H9 (cell line): ENCODE measurements at regions not wholly inside any gene's neighbourhood (a gene's known extent, or its start where the extent isn't known, plus 50 kb on each side); places are given as distances from the start of the nearest gene placed in this dataset.

Source experiments
- DNase-seq: peaks from one replicate; pipeline ENCODE4 v3.0.0-alpha.2; 2017
- H2AFZ ChIP-seq: one replicate; pipeline ENCODE4 v1.6.1; 2013; ENCODE audit warnings: mild to moderate bottlenecking, low read length, control low read depth, moderate library complexity
- H2AK5ac ChIP-seq: 2 replicates; pipeline ENCODE4 v1.6.1; 2013; ENCODE audit warnings: low read length, control low read depth, mixed read lengths; ENCODE audit not compliant: insufficient read length
- H2BK120ac ChIP-seq: one replicate; pipeline ENCODE4 v1.6.1; 2013; ENCODE audit warnings: low read depth, mild to moderate bottlenecking, low read length, control low read depth, inconsistent platforms; ENCODE audit not compliant: poor library complexity, severe bottlenecking
- H2BK12ac ChIP-seq: 2 replicates; pipeline ENCODE4 v1.6.1; 2013; ENCODE audit warnings: low read length, control low read depth, mixed read lengths, low read depth; ENCODE audit not compliant: insufficient read length
- H2BK15ac ChIP-seq: 2 replicates; pipeline ENCODE4 v1.6.1; 2013; ENCODE audit warnings: low read depth, low read length, control low read depth
- H2BK20ac ChIP-seq: one replicate; pipeline ENCODE4 v1.6.1; 2013; ENCODE audit warnings: low read depth, mild to moderate bottlenecking, low read length, control low read depth, inconsistent platforms; ENCODE audit not compliant: poor library complexity, severe bottlenecking
- H2BK5ac ChIP-seq: 2 replicates; pipeline ENCODE4 v1.6.1; 2013; ENCODE audit warnings: low read length, control low read depth, mixed read lengths; ENCODE audit not compliant: insufficient read length
- H3K14ac ChIP-seq: 2 replicates; pipeline ENCODE4 v1.6.1; 2013; ENCODE audit warnings: low read length, control low read depth; ENCODE audit not compliant: insufficient read depth
- H3K18ac ChIP-seq: 2 replicates; pipeline ENCODE4 v1.6.1; 2013; ENCODE audit warnings: low read depth, mild to moderate bottlenecking, mixed read lengths, low read length, control low read depth; ENCODE audit not compliant: insufficient read length
- H3K23ac ChIP-seq: 2 replicates; pipeline ENCODE4 v1.6.1; 2013; ENCODE audit warnings: low read length, control low read depth, mixed read lengths, low read depth; ENCODE audit not compliant: insufficient read length
- H3K23me2 ChIP-seq: 2 replicates; pipeline ENCODE4 v1.6.1; 2013; ENCODE audit warnings: low read depth, mild to moderate bottlenecking, mixed read lengths, low read length, control low read depth; ENCODE audit not compliant: insufficient read length, poor library complexity, severe bottlenecking
- H3K27ac ChIP-seq: 2 replicates; pipeline ENCODE4 v1.5.1; 2013; ENCODE audit warnings: low read length, control low read depth, mixed read lengths, low read depth; ENCODE audit not compliant: insufficient read length
- H3K27me3 ChIP-seq: 2 replicates; pipeline ENCODE4 v1.6.1; 2013; ENCODE audit warnings: low read length, control low read depth, inconsistent platforms; ENCODE audit not compliant: insufficient read depth
- H3K4ac ChIP-seq: 2 replicates; pipeline ENCODE4 v1.6.1; 2013; ENCODE audit warnings: low read depth, mild to moderate bottlenecking, control low read depth, inconsistent platforms, low read length, moderate library complexity
- H3K4me1 ChIP-seq: 2 replicates; pipeline ENCODE4 v1.6.1; 2013; ENCODE audit warnings: low read length, control low read depth, inconsistent platforms; ENCODE audit not compliant: insufficient read depth
- H3K4me2 ChIP-seq: 2 replicates; pipeline ENCODE4 v1.6.1; 2013; ENCODE audit warnings: low read length, control low read depth, mixed read lengths; ENCODE audit not compliant: insufficient read length, insufficient read depth
- H3K56ac ChIP-seq: 2 replicates; pipeline ENCODE4 v1.6.1; 2013; ENCODE audit warnings: low read depth, mild to moderate bottlenecking, mixed read lengths, low read length, control low read depth; ENCODE audit not compliant: insufficient read length
- H3K79me1 ChIP-seq: 2 replicates; pipeline ENCODE4 v1.6.1; 2013; ENCODE audit warnings: low read depth, mild to moderate bottlenecking, moderate library complexity, low read length, control low read depth, inconsistent platforms; ENCODE audit not compliant: insufficient read depth, poor library complexity, severe bottlenecking
- H3K79me2 ChIP-seq: 2 replicates; pipeline ENCODE4 v1.6.1; 2013; ENCODE audit warnings: low read length, control low read depth, inconsistent platforms; ENCODE audit not compliant: insufficient read depth
- H3K9ac ChIP-seq: 2 replicates; pipeline ENCODE4 v1.6.1; 2013; ENCODE audit warnings: low read length, control low read depth, mixed read lengths; ENCODE audit not compliant: insufficient read length; ENCODE audit errors: extremely low read depth
- H3K9me3 ChIP-seq: one replicate; pipeline ENCODE4 v1.6.1; 2013; ENCODE audit warnings: low read depth, low read length, inconsistent platforms; ENCODE audit not compliant: control insufficient read depth
- H3T11ph ChIP-seq: one replicate; pipeline ENCODE4 v1.6.1; 2013; ENCODE audit warnings: mild to moderate bottlenecking, low read length, control low read depth, inconsistent platforms
- H4K20me1 ChIP-seq: one replicate; pipeline ENCODE4 v1.6.1; 2013; ENCODE audit not compliant: control insufficient read depth, insufficient read length, insufficient read depth
- H4K5ac ChIP-seq: 2 replicates; pipeline ENCODE4 v1.6.1; 2013; ENCODE audit warnings: low read depth, mild to moderate bottlenecking, mixed read lengths, low read length, control low read depth; ENCODE audit not compliant: insufficient read length
- H4K8ac ChIP-seq: replicated peaks from 2 replicates; pipeline ENCODE4 v1.6.1; 2013; ENCODE audit warnings: low read length, control low read depth, mixed read lengths, low read depth; ENCODE audit not compliant: insufficient read length
- H4K91ac ChIP-seq: 2 replicates; pipeline ENCODE4 v1.6.1; 2013; ENCODE audit warnings: low read depth, mild to moderate bottlenecking, moderate library complexity, mixed read lengths, low read length, control low read depth; ENCODE audit not compliant: insufficient read length
- H3K27ac Mint-ChIP-seq, 3 experiments: 2 replicates in 2 of 3; 3 replicates in 1 of 3; pipeline ENCODE4 v1.8.0; 2020 to 2021; ENCODE audit warnings: mixed read lengths in 3 of 3, mild to moderate bottlenecking in 1 of 3, moderate library complexity in 1 of 3
- H3K27me3 Mint-ChIP-seq: 2 replicates; pipeline ENCODE4 v1.8.0; 2021; ENCODE audit warnings: low read depth, mild to moderate bottlenecking, moderate library complexity, mixed read lengths
- H3K36me3 Mint-ChIP-seq, 3 experiments: 2 replicates in 2 of 3; 3 replicates in 1 of 3; pipeline ENCODE4 v1.8.0; 2020 to 2021; ENCODE audit warnings: low read depth in 3 of 3, mixed read lengths in 3 of 3; ENCODE audit not compliant: insufficient read depth in 1 of 3
- H3K4me1 Mint-ChIP-seq, 2 experiments: 2 replicates each; pipeline ENCODE4 v1.8.0; 2020; ENCODE audit warnings: mixed read lengths in 2 of 2
- H3K4me3 Mint-ChIP-seq, 2 experiments: 2 replicates in 1 of 2; 3 replicates in 1 of 2; pipeline ENCODE4 v1.8.0; 2020 to 2021; ENCODE audit warnings: mild to moderate bottlenecking in 2 of 2, mixed read lengths in 2 of 2, moderate library complexity in 1 of 2
- H3K9me3 Mint-ChIP-seq, 2 experiments: 2 replicates in 1 of 2; 3 replicates in 1 of 2; pipeline ENCODE4 v1.8.0; 2020; ENCODE audit warnings: mild to moderate bottlenecking in 2 of 2, mixed read lengths in 2 of 2, moderate library complexity in 1 of 2
- WGBS: extraction: QIAGEN DNeasy Blood & Tissue Kit; methylation state at CpG from one replicate; pipeline ENCODE4 v1.1.7; 2013; ENCODE audit warnings: missing lambda C conversion rate, low lambda C conversion rate, mixed read lengths; ENCODE audit not compliant: insufficient read length; ENCODE audit errors: extremely low coverage; 5-methylcytosine and 5-hydroxymethylcytosine counted together
- TF ChIP-seq, protein P1 (sequence below): fragments of 200-600 bp; sonication (generic); conservative IDR thresholded peaks from 3 replicates; pipeline ENCODE4 v1.8.0; 2021; ENCODE audit warnings: antibody characterized with exemption, mild to moderate bottlenecking

GRCh38 chr4:38519666-38520065, 144.3 kb upstream of the KLF3 start:
- H3K9me3 Mint-ChIP-seq = peaks cover 0 to 2% of the 10 kb centered on the region in 2 experiments; a peak in 1 of 5 replicates
- Histone ChIP-seq H3K79me2 (no peaks in the 10 kb centered on the region), H3K79me1 (no peaks in the 10 kb centered on the region), H3K4ac (no peak overlapping the region), H2BK15ac (no peak overlapping the region), H3K23ac (no peak overlapping the region), H2BK12ac (no peak overlapping the region), H4K8ac (no peak overlapping the region), H2AFZ (no peak overlapping the region), H3K9me3 (no peaks in the 10 kb centered on the region), H2BK120ac (no peak overlapping the region), H3K14ac (no peak overlapping the region), H3K56ac (no peak overlapping the region), H3T11ph (no peak overlapping the region), H4K5ac (no peak overlapping the region), H2AK5ac (no peak overlapping the region), H3K27me3 (no peaks in the 10 kb centered on the region), H3K18ac (no peak overlapping the region), H3K4me2 (no peak overlapping the region), H4K20me1 (no peaks in the 10 kb centered on the region), H3K4me1 (no peaks in the 10 kb centered on the region), H4K91ac (no peak overlapping the region), H3K9ac (no peak overlapping the region), H2BK5ac (no peak overlapping the region), H2BK20ac (no peak overlapping the region), H3K27ac (no peak overlapping the region), H3K23me2 (no peaks in the 10 kb centered on the region)
- no peak overlapping the region; a peak in 1 of 7 replicates for H3K27ac Mint-ChIP-seq
- H3K36me3 Mint-ChIP-seq = peaks cover 0 to 5% (median 0%) of the 10 kb centered on the region in 3 experiments; a peak in 1 of 7 replicates
- H3K4me3 Mint-ChIP-seq = no peak overlapping the region
- H3K27me3 Mint-ChIP-seq = 0 out of 2 replicates have a peak, but pooled peaks cover 1% of the 10 kb centered on the region
- DNase-seq = no peak
- H3K4me1 Mint-ChIP-seq = peaks cover 5 to 12% of the 10 kb centered on the region in 2 experiments
- no CpG with 5 or more reads among the region's 1 CpG for WGBS
- TF ChIP-seq, protein P1, sequence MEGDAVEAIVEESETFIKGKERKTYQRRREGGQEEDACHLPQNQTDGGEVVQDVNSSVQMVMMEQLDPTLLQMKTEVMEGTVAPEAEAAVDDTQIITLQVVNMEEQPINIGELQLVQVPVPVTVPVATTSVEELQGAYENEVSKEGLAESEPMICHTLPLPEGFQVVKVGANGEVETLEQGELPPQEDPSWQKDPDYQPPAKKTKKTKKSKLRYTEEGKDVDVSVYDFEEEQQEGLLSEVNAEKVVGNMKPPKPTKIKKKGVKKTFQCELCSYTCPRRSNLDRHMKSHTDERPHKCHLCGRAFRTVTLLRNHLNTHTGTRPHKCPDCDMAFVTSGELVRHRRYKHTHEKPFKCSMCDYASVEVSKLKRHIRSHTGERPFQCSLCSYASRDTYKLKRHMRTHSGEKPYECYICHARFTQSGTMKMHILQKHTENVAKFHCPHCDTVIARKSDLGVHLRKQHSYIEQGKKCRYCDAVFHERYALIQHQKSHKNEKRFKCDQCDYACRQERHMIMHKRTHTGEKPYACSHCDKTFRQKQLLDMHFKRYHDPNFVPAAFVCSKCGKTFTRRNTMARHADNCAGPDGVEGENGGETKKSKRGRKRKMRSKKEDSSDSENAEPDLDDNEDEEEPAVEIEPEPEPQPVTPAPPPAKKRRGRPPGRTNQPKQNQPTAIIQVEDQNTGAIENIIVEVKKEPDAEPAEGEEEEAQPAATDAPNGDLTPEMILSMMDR = no peak
